ENCODE measurements at regions not wholly inside any gene's neighbourhood (a gene's known extent, or its start where the extent isn't known, plus 50 kb on each side); places are given as distances from the start of the nearest gene placed in this dataset.

DNA sequence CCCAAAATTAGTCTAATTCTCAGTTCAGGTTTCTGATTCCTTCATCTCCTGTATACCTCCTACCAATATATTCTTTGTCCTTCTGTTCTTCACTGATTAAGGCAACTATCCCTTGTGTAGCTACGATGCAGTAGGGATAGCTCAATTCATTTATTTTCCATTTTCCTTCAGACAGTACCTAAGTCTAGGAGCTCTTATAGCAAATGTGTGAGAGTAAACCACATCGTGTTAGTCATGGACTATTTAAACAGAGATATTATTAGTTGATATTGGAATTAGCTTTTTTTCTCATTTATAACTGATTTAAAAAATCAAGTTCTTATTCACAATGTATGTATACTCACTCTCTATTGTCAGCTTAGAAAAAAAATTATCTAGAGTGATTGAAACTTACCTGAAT lies 900.0 kb downstream of the JRKL start:
- TF ChIP-seq, protein P1, sequence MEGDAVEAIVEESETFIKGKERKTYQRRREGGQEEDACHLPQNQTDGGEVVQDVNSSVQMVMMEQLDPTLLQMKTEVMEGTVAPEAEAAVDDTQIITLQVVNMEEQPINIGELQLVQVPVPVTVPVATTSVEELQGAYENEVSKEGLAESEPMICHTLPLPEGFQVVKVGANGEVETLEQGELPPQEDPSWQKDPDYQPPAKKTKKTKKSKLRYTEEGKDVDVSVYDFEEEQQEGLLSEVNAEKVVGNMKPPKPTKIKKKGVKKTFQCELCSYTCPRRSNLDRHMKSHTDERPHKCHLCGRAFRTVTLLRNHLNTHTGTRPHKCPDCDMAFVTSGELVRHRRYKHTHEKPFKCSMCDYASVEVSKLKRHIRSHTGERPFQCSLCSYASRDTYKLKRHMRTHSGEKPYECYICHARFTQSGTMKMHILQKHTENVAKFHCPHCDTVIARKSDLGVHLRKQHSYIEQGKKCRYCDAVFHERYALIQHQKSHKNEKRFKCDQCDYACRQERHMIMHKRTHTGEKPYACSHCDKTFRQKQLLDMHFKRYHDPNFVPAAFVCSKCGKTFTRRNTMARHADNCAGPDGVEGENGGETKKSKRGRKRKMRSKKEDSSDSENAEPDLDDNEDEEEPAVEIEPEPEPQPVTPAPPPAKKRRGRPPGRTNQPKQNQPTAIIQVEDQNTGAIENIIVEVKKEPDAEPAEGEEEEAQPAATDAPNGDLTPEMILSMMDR (optimal IDR thresholded peaks at IDR 0.05 in 1 of 3, IDR thresholded peaks at IDR 0.05 in 1 of 3, conservative IDR thresholded peaks at IDR 0.05 in 1 of 3; ENCODE audit: extremely low read depth in 1 of 3, insufficient read depth in 2 of 3, low read length in 3 of 3): no peak
- no peak for TF ChIP-seq EZH2 (IDR thresholded peaks at IDR 0.05; ENCODE audit: low read length)
